T47D (cell line): ENCODE measurements at regions not wholly inside any gene's neighbourhood (a gene's known extent, or its start where the extent isn't known, plus 50 kb on each side); places are given as distances from the start of the nearest gene placed in this dataset.
"Not testable (repeated sequence)": the region's sequence is repeated elsewhere in the genome, so short reads cannot be mapped to it uniquely, and the experiment has no call there.

Experiments
- DNase-seq, 2 experiments: peaks; one replicate each; pipeline versions ENCODE4 v3.0.0 to v3.0.0-alpha.2; 2011 to 2012; ENCODE audit warnings: low read depth in 1 of 2, low spot score in 1 of 2
- JUND ChIP-seq: IDR thresholded peaks from 2 replicates; pipeline ENCODE4 v1.6.1; 2012; ENCODE audit warnings: low read depth
- in situ Hi-C: cut with HindIII; loops from 2 replicates; pipeline ENCODE4 v1.10.0; 2016; ENCODE audit warnings: low sequenced_read_pairs, low pct_unique_long_range_greater_than_20kb

DNA sequence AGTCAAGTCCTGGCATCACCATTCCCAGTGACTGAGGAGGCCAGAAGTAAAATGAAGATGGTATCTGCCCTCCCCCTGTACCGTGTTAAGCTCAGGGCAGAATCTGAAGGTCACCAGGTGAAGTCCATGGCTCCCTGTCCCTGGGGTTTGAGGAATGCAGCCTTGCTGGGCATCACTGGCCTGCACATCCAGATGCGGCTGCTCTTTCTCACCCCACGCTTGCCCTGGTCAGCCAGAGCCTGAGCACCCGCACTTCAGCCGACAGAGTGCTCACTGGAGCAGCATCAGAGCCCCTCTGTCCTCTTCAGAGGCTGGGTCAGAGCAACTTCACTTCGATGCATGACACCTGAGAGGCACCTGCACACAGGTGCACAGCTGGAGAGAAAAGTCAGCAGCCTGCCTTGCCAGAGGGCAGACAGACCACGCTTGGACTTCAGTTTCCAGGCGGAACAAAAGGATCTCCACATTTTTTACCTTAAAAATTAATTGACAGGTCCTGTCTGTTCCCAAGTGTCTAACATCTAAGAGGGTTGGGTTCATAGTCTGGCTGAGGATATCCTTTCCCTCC, 267.3 kb downstream of the ANAPC1 start:
- TF ChIP-seq JUND, result no peak
- DNase-seq, result no peak
- in situ Hi-C loops, result no loop called here

DNA sequence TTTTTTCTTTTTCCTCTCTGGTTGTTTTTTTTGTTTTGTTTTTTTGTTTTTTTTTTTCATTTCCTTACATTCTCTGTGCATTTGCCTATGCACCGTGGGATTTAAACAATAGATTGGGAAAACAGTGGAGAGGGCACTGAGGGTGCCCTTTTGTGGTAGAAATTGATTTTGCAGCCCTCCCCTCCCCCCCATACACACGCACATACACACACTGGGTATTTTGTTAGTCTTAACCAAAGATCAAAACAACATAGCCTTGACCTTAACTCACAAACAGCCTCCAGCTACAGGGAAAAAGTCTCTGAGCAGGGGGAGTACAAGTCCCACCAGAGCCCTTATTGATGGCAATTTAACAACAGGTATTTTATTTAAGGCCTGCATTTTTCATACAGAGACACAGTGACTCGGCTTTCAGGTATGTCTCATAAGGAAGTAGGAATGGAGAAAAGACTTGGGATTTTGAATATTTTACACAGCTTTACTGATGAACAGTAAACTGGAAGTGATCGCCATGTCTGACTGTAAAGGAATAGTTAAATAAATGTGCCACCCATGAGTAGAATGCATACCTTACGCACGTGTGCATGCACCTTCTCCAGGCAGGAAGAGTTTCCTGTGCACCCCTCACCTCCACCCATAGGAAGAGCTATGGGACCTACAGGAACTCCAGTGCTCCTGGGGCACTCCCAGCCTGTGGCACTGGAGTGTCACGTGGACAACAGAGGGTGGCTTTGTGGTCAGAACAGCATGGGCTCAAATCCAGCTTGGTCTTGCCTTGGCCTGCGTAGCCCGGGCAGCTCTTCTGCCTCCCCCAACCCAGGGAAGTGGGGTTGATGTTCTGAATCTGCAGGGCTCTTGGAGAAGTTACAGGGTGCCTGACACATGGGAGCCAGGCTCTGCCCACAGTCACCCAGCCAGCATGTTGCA, 266.4 kb downstream of the ANAPC1 start:
- peak in 1 of 2 experiments; percentile 11 for DNase-seq
- TF ChIP-seq JUND, result no peak
- in situ Hi-C loops, result no loop called here

DNA sequence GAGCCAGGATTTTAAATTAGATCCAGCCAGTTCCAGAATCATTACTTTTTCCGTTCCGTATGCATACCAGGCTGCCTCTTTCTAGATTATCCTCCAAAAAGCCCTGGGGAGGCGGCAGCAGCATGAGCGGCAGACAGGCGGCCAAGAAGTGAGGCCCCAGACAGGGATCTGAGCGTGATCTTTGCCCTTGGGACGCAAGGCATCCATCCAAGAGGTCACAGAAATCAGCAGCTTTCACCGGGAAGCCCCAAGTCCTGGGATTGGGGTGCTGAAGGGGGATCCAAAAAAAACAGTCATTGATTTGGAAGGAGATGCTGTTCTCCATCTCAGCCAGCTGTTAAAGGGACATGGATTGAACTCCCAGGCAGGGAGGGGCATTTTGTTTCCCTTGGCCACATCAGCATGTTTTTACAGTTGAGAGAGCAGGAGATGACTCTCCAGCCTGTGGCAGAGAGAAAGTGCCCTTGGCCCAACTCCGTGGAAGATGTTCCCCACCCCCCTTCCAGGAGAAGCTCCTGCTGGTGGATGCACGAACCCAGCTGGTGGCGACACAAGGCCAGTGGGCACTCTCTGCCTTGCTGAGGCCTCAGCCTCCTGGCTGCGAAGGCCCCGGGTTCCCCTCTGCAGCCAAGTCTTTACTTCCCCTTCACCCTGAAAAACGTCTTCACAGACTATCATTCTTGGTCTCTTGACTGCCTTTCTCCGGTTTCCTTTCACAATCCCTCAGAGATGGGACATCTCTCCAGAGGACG, 265.6 kb downstream of the ANAPC1 start:
- DNase-seq, result no peak
- in situ Hi-C loops, result no loop called here
- no peak for TF ChIP-seq JUND

DNA sequence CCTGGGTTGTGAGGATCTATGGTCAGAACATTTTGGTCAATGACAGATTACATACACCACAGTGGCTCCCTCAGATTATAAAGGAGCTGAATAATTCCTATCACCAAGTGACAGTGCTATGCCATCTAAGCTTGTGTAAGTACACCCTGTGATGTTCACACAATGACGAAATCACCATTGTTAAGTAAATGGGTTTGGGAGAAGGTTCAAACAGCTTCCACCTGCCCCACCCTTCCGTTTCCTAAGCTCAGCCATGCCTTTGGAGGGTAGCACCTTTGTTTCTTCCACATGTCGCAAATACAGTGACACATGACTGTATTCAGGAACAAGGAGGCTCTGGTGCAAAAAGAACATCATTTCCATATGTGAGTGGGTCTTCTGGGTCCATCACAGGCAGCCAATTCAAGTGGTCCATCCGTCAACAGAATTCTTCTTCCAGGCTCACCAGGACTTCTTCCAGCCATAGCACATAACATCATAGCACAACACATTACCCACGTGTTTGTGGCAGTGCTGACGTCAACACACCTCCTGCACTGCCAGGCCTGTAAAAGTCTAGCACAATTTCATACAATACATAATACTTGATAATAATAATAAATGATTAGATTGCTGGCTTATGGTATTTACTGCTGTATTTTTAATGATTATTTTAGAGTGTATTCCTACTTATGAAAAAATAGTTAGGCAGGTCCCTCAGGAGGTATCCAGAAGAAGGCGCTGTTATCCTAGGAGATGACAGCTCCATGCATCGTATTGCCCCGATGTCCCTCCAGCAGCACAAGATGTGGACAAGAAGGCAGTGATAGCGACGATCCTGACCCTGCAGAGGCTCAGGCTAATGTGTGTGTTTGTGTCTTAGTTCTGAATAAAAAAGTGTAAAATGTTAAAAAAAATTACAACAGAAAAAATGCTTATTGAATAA, 264.8 kb downstream of the ANAPC1 start:
- DNase-seq, result no peak
- in situ Hi-C loops, result no loop called here
- TF ChIP-seq JUND, result no peak

DNA sequence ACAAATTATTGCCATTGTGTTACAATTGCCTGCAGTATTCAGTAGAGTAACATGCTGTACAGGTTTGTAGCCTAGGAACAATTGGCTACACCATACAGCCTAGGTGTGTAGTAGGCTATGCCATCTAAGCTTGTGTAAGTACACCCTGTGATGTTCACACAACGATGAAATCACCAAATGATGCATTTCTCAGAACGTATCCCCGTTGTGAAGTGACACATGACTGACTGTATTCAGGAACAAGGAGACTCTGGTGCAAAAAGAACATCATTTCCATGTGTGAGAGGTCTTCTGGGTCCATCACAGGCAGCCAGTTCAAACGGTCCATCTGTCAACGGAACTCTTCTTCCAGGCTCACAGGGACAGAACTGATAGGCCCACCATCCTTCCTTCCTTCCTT, 263.7 kb downstream of the ANAPC1 start:
- no peak for DNase-seq
- no peak for TF ChIP-seq JUND
- in situ Hi-C loops, result no loop called here

DNA sequence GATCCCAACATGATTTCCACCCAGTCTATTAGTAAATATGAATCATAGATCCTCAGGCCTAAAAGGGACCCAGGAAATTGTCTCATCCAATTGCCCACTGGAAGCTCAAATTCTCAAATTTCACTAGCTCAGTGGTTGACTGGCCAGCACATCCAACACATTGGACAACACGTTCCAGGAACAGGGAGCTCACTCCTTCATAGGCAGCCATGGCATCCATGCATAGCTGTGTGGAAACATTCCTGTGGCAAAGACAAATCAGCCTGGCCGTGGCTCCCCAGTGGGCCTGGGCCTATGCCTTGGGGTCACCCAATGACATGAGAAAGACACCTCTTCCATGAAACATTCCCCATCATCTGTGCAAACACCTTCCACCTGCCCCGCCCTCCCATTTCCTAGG, 261.1 kb downstream of the ANAPC1 start:
- in situ Hi-C loops, result no loop called here
- TF ChIP-seq JUND, result no peak
- no peak for DNase-seq

DNA sequence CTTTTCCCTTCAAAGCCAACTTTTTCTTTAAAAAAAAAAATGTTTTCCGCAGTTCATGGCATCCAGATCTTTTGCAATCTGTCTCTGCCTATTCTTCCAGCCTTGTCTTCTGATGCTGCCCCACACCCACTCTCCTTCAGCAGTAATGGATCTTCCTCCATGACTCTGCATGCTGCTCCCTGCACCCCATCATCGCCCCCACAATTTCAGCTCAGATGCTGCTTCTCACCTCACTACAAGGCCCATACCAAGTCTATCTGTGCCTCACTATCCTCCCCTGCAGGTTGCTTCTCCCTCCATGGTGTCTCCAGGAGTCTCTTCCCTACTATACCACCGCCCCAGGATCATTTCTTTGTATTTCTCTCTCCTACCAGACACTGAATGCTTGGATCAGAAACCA, 260.6 kb downstream of the ANAPC1 start:
- DNase-seq, result no peak
- in situ Hi-C loops, result no loop called here
- TF ChIP-seq JUND, result no peak

DNA sequence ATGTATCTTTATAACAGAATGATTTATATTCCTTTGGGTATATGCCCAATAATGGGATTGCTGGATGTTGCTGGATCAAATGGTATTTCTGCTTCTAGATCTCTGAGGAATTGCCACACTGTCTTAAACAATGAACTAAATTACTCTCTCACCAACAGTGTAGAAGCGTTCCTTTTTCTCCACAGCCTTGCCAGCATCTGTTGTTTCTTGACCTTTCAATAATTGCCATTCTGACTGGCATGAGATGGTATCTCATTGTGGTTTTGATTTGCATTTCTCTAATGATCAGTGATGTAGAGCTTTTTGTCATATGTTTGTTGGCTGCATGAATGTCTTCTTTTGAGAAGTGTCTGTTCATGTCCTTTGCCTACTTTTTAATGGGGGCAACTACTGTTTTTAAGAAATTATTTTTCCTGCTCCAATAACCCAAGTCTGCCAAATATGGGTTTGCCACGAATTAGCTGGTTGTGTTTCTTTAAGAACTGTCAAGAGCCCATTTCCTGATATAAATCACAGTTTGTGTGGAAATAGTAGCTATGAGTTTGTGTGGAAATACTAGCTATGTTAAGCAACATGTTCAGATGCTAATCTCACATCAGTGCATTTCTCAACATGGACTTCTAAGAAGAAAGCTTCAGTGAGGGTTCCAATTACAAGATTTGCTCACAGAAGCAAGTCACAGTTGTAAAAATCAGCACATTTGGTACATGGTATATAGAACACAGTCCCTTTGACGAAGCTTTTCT, 259.4 kb downstream of the ANAPC1 start:
- peak; percentile 17 to 61 for DNase-seq
- TF ChIP-seq JUND, result no peak
- in situ Hi-C loops, result no loop called here

DNA sequence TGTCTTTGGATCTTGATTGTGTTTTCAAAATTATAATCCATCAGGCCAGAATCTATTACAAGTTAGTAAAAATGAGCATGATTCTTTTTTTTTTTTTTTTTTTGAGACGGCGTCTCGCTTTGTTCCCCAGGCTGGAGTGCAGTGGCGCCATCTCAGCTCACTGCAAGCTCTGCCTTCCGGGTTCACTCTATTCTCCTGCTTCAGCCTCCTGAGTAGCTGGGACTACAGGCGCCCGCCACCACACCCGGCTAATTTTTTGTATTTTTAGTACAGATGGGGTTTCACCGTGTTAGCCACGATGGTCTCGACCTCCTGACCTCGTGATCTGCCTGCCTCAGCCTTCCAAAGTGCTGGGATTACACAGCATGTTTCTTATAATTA, 258.8 kb downstream of the ANAPC1 start:
- in situ Hi-C loops, DNase-seq: not testable (repeated sequence)

DNA sequence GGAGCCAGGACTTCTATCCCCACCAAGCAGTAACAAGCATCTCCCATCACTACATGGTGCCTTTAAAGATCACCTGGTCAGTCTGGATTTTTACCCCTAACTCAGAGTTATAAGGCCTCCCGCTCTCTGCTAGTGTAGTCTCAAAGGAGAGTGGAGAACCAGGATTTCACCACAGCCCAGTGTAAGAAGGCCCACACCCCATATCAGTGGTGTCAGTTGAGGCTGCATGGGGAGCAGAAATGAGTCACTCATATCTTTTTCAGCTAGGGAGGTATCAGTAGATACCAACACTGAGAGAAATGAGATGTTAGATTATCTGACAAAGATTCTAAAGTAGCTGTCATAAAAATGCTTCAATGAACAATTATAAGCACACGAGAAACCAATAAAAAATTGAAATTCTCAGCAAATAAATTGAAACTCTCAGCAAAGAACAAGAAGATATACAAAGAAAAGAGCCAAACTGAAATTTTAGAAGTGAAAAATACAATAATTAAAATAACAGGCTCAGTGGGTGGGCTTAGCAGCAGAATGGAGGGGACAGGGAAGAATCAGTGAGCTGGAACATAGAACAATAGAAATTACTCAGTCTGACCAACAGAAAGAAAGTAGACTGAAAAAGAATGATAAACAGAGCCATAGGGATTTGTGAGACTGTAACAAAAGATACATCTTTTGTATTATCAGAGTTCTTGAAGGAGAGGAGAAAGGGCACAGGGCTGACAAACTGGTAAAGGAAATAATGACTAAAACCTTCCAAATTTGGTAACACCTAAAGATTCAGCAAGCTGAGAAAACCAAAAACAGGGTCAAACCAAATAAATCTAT, 257.7 kb downstream of the ANAPC1 start:
- TF ChIP-seq JUND, result no peak
- in situ Hi-C loops, result no loop called here
- no peak for DNase-seq

DNA sequence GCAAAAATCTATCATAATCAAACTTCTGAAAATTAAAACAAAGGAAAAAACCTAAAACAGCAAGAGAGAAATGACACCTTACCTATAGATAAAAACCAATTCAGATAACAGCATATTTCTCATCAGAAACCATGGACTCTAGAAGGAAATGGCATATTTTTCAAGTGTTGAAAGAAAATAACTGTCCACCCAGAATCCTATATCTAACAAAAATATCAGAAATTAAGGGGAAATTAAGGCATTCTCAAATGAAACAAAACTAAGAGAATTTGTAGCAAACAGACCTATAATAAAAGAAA, 257.2 kb downstream of the ANAPC1 start:
- no peak for DNase-seq
- TF ChIP-seq JUND, result no peak
- in situ Hi-C loops, result no loop called here
